Fibroblast of the aortic adventitia (primary cell): ENCODE measurements at regions not wholly inside any gene's neighbourhood (a gene's known extent, or its start where the extent isn't known, plus 50 kb on each side); places are given as distances from the start of the nearest gene placed in this dataset.

Experiments used
- DNase-seq: peaks from one replicate; pipeline ENCODE4 v3.0.0-alpha.2; 2010; ENCODE audit warnings: low read depth
- H3K4me3 ChIP-seq: 2 replicates; pipeline ENCODE4 v1.5.1; 2011; ENCODE audit warnings: low read depth, mild to moderate bottlenecking, control low read depth, low read length, moderate library complexity
- TF ChIP-seq, protein P1 (sequence below): IDR thresholded peaks from 2 replicates; pipeline ENCODE4 v1.5.1; 2011; ENCODE audit warnings: mild to moderate bottlenecking, low read length, control low read depth, inconsistent platforms; ENCODE audit not compliant: insufficient read depth

DNA sequence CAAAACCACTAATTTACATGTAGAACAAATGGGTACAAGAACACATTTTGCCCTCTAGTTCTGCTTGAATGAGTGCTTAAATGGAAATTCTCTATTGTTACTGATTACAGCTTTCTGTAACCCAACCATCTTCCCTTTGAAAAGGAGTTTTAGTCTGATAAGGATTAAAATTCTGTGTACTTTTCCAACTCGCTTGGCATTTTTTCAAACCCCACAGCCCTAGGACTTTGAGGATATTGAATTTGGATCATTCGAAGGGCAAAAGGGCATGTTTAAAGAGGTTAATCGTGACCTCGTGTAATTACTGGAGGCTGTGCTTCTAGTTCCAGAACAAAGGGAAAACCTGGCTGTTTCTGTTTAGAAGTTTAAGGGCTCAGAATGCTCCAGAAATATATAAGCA, 432.3 kb downstream of the PID1 start:
- DNase-seq: no peak
- TF ChIP-seq, protein P1, sequence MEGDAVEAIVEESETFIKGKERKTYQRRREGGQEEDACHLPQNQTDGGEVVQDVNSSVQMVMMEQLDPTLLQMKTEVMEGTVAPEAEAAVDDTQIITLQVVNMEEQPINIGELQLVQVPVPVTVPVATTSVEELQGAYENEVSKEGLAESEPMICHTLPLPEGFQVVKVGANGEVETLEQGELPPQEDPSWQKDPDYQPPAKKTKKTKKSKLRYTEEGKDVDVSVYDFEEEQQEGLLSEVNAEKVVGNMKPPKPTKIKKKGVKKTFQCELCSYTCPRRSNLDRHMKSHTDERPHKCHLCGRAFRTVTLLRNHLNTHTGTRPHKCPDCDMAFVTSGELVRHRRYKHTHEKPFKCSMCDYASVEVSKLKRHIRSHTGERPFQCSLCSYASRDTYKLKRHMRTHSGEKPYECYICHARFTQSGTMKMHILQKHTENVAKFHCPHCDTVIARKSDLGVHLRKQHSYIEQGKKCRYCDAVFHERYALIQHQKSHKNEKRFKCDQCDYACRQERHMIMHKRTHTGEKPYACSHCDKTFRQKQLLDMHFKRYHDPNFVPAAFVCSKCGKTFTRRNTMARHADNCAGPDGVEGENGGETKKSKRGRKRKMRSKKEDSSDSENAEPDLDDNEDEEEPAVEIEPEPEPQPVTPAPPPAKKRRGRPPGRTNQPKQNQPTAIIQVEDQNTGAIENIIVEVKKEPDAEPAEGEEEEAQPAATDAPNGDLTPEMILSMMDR: no peak
- no peak overlapping the region for H3K4me3 ChIP-seq

DNA sequence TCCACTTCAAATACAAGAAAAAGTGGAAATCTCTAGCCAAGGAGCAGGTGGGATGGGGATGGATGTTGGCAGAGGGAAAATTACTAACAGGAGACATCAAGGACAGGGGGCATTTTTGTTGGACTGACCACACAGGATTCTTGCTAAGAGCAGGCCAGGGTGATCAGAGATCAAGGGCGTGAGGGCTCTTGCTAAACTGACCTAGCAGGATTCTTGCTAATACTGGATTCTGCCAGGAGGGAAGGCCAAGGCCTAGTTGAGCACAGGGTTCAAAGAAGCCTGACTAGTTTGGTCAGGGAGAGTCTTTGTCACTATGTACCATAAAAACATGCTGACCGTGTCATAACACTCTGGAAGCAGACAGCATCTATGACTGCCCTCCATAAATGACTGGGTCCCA, 442.7 kb downstream of the PID1 start:
- TF ChIP-seq, protein P1: no peak
- no peak for DNase-seq
- H3K4me3 ChIP-seq: no peak overlapping the region

DNA sequence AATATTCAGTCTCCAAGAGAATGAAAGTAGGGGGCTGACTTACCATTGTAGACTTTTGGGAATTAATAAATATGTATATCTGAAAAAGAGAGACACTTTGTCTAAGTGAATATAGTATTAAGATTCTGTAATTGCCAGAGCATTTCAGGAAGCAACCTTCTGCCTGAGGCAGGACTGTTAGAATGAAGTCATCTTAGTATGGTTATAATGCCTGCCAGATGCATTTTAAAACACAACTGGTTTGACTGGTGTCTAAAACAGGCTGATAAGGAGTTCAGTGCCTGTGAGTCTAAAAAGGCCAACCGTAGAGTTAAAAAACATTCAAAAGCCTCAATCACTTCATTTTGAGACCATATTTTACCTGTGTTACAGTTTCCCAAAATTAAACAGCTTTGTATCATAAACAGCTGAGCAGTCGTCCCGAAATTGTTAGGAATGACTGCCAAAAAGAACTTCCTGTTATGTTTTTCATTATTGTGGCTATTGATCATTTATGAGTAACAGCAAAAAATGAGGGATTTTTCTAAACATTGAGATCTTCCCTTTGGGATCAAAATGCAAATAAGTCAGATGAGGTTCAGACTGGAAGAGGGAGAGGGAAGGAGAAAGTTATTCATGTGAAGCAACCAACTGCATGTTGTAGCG, 443.9 kb downstream of the PID1 start:
- H3K4me3 ChIP-seq: no peak overlapping the region
- peak; percentile 23 for DNase-seq
- TF ChIP-seq, protein P1: no peak

DNA sequence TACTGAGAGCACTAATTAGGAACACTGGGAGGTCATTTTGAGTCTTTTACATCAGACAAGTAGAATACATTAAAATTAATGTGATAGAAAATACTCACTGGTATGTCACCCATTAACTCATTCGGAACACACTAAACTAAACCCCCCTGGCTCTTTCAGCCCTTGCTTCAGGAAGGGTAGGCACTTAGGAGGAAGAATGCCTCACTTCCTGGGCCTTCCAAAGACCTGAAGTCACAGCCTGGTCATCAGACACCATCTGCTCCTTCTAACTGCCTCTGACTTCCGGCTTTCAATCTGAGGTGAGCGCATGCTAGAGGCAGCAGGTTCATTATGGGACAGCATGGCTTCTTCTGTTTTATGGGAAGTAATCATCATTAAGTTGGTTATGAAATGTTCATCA, 451.4 kb downstream of the PID1 start:
- TF ChIP-seq, protein P1: no peak
- no peak for DNase-seq
- H3K4me3 ChIP-seq: no peak overlapping the region

DNA sequence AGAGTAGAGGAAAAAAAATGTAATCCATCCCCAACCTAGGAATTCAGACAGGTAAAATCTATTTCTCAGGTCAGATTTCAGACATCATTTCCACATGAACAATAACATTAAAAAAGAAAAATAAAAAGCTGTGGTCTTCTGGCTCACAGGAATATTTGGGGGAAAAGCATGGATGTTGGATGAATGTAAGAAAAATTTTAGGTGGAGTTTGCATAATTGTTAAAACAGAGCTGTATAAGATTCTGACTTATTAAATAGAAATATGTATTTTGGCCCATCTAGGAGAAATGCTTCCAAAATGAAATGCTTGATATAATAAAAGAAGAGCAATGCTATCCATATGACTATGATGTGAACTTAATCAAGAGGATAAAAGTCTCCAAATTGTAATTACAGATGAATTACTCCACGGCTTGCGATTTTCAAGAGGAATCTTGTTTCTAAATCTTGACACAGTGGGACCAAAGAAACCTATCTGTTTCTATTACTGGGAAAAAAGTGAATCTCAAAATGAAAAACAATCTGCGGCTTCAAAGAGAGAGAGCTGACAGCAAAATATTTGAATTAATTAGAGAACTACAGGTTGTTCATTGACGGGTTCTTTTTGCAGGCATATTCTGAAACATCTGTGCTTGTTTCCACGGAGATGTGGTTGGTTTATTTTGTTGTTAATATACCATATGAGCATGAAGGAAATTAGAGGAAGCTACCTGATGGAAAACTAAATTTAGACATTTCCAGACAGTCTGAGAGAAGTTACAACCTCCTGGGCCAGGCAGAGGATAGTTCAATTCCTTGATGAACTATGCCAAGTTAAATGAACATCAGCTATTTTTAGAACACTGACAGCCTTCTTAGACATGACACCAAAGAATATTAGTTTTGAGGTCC, 468.7 kb downstream of the PID1 start:
- TF ChIP-seq, protein P1: no peak
- no peak for DNase-seq
- H3K4me3 ChIP-seq: no peak overlapping the region

DNA sequence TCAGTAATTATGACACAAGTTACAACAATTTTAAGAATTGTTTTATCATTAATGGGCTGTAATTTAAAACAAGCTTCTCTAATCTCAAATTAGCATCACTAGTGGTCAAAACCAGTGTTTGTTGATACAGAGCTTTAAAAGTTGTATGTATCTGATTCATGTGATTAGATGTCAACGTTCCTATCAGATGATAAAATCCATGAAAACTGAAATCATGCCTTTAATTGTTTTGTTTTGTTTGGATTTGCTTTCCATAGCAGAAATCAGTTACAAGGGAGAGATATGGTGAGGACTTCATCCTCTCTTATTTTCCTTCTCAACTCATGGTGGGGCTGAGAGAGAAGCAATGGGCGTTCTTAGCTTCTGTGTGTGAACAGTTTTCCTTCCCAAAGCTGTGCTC, 469.6 kb downstream of the PID1 start:
- no peak overlapping the region for H3K4me3 ChIP-seq
- TF ChIP-seq, protein P1: no peak
- DNase-seq: peak; percentile 2
